Dermis blood vessel endothelial cell (primary cell): ENCODE measurements at regions not wholly inside any gene's neighbourhood (a gene's known extent, or its start where the extent isn't known, plus 50 kb on each side); places are given as distances from the start of the nearest gene placed in this dataset.
"Not testable (repeated sequence)": the region's sequence is repeated elsewhere in the genome, so short reads cannot be mapped to it uniquely, and the experiment has no call there.

Experiments used
- DNase-seq: peaks from one replicate; pipeline ENCODE4 v3.0.0; 2010

DNA sequence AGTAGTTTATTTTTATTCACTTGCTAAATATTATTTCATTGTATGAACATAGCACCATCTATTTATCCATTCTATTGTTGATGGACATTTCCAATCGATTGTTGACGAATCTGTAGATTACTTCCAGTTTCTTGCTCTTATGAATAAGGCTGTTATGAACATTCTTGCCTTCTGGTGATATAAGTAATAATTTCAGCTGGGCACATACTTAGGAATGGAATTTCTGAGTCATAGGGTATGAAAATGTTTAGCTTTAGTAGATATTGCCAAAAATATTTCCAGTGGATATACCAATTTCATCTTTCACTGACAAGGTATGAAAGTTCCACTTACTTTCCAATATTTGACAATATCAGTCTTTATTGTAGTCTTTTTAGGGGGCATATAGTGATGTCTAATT is 468.5 kb downstream of the ETNK1 start:
- DNase-seq: no peak

DNA sequence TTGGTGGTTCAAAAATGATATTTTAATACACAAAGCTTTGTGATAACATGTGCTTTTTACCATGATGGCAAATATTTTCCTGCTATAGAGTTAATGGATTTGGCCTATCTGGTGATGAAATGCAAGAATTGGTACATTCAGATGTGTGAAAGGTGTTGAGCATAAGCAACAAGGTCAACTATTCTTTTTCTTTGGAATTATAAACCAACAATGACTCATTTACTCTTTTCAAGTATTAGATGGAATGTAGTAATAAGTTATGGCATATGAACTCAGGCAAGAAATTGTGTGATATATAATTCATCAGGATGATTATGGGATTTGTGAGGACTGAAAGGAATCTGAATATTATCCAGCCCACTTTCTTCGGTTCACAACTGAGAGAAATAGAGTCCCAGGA is 471.4 kb downstream of the ETNK1 start:
- DNase-seq: no peak

DNA sequence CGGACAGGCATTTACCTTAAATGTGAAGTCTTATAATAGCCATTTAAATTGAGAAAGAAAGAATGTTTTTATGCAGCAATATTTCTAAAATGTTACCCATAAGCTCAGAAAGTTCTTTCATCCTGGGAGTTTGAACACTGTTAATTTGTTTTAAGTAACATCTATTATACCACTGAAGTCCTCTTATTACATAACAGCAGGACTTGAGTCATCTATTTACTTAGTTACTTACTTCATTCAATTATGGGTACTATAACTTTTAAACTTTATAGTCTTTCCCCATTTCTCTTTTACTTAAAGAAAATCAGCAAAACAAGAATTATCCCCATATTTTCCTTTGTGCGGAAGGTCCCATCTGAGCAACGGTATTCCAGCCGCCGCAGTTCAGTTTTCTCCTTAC is 473.1 kb downstream of the ETNK1 start:
- no peak for DNase-seq

DNA sequence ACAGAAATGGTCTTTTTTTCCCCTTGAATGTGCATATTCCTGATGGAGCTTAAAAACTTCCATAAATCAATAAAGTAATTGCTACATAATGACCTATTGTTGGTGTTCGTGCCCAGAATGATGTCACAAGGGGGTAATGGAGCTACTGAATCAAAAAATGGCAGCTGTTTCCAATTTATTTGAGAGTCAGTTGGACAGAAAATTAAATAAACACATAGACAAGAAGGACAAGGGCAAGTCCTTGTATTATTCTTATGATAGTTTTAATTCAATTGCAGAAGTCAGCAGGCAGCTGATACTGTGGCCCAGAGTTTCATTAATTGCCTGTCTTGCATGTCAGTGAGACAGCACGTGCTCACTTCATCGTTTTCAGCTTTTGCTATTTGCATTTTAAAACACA is 473.5 kb downstream of the ETNK1 start:
- no peak for DNase-seq

DNA sequence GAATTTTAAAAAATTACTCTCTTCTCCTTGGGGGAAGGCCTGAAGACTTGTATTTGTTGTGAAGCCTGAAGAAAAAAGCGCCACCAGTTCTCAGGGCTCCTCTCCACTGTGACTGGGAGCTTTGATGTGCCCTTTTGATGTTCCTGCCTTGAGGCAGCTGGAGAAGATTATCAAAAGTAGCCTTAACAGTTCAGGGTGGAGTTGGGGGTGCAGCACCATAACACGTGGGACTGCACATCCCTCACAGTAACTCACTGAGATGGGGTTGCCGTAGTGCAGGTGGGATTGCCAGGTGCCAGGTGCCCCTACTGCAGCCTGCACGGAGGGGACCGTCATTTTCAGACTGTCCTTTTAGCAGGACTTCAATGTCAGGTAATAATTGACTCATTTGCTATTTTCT is 474.1 kb downstream of the ETNK1 start:
- no peak for DNase-seq

DNA sequence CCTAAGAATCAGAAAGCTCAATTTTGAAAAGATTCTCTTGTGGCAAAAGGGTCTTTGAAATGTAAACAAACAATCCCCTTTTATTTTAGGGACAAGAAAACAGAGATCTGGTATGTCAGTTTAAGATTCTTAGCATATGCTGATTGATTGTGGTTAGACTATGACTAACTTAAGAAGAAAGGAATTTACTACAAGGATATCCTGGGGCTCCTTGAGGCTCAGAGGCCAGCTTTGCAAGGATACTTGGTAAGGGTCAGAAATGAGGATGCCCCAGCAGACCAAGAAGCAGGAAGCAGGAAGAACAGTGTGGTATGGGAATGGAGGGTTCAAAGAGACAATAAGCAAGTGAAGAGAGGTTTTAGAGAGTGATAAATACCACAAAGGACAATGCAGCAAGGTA is 474.6 kb downstream of the ETNK1 start:
- DNase-seq: no peak

DNA sequence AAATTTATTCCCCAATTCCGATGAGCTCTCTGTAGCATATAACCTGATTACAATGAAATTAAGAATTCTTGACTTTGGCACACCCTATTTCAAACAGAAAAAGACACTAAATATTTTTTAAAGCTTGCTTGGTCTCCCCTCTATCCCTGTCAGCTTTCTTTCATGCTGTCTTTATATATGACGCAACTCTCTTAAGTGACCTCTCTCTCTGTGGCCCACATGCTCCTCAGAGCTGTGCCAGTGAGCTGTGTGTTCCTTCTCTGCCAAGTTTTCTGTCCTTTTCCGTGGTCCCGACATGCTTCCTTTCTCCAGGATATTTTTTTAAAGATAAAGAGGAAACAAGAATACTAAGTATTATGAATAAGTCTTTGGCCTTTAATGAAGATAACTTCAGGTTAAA is 484.0 kb downstream of the ETNK1 start:
- DNase-seq: no peak

DNA sequence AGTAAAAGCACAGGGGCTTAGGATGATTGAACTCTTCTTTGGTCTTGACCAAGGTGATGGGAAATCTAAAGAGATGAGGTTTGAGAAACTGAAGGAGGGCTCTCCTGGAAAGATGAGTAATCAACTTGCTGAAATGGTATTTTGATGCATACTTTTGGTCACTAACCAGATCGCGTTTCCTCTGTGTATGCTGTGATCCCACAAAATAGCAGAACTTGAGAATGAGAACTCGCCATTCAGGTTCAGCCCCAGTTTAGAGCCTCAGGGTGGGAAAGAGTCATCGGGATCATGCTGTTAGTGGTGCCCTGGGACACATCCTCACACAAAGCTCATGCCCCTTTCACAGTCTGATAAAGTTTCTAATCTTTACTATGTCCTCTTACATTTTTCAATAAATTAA is 488.8 kb downstream of the ETNK1 start:
- DNase-seq: no peak

DNA sequence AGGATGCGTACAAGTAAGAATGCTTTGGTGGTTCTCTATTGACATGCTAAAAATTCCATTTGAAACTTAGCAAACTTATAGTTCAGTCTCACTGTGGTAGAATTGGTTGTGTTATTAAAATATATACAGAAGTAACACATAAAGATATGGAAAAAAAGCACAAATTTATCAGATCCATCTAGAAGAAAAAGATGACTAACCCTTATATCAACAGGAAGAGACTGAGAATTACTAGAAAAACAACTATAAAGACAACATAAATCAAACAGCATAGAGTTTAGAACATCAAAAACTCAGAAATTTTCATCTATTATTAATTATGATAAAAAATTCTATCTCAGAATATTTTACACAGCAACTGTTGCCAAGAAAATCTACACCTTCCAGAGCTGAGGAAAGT is 491.0 kb downstream of the ETNK1 start:
- no peak for DNase-seq

DNA sequence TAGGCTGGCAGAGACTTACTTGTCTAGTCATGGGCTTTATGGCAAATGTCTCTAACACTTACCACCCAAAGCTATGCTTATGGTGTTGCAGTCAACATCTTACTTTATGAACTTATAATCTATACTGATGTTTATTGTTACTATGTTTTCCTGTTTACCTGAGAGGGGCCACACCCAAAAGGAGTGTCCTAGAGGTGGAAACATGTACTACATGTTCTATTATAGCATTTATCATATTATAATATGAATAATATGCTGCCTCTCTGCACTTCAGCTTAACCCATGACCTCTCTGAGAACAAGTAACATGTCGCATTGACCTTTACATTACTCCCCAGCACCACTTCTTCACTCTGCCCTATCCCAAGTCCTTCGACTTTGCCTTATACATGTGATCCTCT is 501.8 kb downstream of the ETNK1 start:
- DNase-seq: no peak

DNA sequence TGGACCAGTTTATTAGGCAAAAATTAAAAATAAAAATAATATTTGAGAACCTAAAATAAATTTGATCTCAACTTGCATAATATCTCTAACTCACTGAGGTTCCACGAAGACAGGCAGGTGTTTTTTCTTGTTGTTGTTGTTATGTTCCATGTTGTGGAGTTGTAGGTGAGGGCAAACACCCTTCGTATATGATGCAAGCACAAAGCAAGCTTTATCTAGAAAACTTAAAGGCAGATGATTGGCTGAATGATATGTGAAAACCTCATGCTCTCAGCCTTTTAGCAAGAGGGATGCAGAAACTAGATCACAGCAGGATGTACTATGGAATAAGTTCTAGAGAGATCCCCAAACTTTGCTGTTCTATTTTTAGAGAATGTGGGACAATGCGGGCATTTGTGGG is 502.7 kb downstream of the ETNK1 start:
- no peak for DNase-seq

DNA sequence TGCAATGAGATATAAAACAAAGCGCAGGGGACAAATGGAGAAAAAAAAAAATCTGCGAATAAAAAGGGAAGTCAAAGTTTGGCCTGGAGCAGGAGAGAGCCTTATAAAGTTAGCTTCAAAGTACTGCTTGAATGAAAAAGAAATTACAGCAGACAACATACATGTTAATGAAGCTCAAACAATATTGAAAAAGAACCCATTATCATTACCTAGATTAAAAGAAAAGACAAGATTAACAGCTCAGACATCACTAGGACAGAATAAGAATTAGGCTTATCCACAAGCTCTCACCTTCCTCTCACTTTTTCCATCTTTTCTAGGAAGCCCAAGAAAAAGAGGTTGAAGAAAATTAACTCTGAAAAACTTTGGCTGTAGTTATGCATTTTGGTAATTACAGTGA is 503.5 kb downstream of the ETNK1 start:
- no peak for DNase-seq

DNA sequence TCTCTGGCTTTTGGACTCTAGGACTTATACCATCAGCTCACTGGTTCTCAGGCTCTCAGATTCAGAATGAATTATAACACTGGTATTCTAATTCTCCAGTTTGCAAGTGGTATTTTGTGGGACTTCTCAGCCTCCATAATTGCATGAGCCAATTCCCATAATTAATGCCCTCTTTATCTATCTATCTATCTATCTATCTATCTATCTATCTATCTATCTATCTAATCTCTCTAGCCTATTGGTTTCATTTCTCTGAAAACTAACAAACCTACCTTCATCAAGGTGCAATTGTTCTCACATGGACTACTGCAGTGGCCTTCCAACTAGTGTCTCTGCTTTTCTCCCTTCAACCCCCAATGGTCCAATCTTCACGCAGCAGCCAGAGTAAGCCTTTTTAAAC is 507.4 kb downstream of the ETNK1 start:
- no peak for DNase-seq

DNA sequence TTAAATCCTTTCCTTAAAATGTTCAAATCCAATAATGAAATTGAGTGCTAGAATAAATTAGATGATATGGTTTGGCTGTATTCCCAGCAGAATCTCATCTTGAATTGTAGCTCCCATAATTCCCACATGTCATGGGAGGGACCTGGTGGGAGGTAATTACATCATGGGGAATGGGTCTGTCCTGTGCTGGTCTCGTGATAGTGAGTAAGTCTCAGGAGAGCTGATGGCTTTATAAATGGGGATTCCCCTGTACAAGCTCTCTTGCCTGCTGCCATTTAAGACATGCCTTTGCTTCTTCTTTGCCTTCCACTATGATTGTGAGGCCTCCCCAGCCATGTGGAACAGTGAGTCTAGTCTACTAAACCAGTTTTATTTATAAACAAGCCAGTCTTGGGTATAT is 508.5 kb downstream of the ETNK1 start:
- DNase-seq: no peak

DNA sequence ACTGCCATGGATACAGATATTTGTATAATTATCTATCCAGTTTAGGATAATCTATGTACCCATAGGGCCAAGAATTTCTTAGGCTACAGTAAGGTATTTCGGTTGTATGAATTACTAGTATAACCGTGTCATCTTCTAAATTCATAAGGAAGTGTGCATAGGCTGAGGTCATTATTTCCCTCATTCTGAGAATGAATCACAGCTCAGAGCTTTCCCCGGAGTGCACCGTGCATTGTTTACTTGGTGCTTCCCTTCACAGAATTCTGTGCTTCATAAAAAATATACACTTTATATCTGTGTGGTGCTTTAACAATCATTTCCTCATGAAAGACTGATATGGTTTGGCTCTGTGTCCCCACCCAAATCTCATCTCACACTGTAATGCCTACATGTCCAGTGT is 514.1 kb downstream of the ETNK1 start:
- DNase-seq: no peak

DNA sequence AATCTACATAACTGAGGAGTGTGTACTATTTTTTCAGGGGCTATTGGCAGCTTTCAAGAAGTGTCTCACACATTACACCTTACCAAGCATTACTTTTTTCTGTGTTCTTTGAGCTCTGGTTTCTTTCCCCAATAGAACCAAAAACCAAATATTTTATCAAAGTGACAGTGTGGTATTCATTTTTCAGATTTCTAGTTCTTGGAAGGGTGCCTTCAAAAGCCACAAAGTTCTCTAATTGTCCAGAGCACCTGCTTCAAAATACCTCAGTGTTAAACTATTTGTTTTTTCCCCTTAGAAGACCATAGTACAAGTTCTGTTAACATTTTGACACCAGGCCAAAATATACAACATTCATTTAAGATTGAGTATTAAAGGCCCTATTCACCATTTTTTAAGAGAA is 515.7 kb downstream of the ETNK1 start:
- DNase-seq: no peak

DNA sequence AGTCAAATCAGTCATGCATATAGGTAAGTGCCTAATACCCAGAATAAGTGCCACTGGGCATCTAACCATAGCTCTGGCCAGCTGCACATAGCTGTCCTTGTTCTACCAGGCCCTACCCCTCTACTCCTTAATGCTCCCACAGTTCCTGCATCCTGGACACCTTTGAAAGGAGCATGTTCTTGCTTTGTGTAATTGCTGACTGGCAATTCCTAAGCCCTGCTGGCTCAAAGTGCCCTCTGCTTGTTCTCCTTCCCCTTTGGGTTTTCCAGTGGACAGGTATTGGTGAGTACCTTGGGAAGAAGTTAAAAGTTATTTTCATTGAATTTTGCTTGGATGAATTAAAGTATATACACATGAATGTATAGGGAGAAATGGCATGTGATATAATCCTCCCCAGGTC is 516.4 kb downstream of the ETNK1 start:
- DNase-seq: no peak

DNA sequence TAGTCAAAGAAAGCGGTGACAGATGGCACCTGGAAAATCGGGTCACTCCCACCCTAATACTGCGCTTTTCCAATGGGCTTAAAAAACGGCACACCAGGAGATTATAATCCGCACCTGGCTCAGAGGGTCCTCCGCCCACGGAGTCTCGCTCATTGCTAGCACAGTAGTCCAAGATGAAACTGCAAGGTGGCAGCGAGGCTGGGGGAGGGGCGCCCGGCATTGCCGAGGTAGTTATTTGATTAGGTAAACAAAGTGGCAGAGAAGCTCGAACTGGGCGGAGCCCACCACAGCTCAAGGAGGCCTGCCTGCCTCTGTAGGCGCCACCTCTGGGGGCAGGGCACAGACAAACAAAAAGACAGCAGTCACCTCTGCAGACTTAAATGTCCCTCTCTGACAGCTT is 521.1 kb downstream of the ETNK1 start:
- DNase-seq: not testable (repeated sequence)

DNA sequence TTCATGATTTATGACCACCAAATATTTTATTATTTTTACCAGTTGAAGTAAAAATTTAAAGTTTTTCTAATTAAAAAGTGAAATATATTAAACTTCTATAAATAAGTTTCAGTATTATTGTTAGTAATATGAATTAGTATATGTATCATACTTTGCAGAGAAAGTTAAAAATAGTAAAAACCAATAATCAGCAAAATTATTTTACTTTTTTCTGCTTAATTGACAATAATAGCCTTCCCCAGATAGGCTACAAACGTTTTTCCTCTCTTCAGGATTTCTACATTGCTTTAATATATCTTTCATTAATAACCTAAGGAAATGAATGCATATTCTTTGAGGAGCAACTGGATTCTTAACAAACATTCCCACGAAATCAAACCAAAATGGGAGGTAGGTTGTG is 543.5 kb downstream of the ETNK1 start:
- no peak for DNase-seq

DNA sequence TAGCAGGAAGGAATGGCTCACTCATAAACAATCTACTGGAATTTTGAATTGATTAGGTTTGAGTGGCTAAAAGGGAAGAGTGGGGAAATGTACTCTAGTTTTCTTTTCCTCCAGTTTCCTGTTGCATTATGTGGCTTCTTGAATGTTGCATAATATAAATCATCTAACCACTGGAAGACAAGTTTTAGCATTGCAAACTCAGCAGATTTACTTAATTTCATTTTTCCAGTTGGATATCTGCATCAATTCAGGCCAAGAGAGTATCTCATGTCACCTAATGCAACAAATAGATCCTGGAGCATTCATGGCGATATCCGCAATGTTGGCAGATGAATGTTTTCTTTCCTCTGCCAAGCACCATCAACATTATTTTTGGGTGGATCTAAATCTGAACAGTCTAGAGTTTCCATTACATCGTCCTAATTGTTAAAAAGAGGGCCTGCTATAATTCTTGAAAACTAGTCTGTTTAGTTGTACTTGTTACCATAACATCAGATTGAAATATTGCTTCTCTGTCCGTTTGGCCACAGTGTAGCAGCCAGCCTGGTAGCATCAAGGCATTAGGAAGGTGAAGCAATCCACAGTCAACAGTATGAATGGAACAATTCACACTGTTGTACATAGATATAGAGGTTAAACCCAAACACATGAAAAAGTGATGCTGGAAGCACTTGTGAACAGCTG is 544.2 kb downstream of the ETNK1 start:
- no peak for DNase-seq

DNA sequence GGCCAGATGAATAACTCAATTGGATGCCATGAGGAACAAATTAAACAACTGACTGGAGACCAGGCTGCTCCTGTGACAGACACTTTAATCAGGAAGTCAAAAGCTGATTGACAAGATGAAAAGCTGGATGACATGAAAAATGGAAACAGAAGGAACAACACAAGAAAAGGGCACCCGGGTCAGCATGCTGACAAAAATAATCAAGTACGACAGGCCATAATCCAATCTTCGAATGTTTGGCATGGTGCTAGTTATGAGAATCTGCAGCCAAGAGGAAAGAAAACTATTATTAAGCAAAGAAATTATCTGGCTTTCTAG is 544.7 kb downstream of the ETNK1 start:
- DNase-seq: no peak

DNA sequence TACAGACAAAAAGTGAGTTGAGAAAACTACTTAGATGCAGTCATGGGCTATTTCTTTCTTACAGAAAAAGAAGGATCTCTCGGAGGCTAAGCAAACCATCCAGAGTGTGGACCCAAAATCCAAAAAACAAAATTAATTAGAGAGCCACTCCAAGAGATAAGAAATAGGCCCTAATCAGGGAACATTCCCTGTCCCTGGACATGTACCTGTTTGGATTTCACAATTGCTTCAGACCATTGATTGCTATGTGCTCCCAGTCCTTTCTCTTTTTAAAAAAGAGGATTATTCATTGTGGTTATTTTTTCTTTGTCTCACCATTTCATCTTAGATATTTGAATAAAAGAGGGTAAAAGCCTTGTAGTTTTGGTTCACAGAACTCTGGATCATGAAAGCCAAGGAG is 549.9 kb downstream of the ETNK1 start:
- DNase-seq: no peak

DNA sequence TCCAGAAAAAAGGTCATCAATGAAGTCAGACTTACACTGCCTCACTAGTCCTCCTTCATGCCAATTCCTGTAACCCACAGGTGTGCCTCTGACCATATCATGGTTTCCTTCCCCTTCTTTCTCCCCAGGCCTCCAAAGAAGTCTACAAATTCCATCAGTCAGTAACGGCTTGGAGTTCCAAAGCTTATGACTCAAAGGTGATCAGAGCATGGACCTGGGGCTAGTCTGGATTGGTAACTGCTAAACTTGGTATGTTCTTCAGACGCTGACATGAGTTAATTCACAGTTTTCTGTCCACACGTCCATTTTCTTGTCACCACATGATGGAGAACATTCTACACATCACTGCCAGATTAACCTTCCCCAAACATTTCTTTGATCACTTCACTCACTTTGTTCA is 560.4 kb downstream of the ETNK1 start:
- DNase-seq: no peak

DNA sequence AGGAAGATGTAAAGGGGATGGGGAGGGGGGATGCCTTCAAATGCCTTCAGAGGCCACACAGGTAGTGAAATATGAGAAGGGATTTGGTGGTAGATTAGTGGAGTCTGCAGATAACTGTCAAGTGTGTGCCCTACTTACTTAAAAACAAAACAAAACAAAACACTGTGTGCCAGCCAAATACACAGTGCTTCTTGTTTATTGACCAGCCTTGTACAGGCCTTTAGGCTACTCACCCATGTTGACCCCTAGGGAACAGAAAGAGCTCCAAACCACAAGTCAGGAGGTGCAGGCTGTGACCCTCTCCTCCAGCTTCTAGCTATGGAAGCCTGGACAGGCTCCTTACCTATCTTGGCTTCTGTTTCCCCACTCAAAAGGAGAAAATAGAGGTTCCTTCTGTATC is 562.0 kb downstream of the ETNK1 start:
- DNase-seq: no peak

DNA sequence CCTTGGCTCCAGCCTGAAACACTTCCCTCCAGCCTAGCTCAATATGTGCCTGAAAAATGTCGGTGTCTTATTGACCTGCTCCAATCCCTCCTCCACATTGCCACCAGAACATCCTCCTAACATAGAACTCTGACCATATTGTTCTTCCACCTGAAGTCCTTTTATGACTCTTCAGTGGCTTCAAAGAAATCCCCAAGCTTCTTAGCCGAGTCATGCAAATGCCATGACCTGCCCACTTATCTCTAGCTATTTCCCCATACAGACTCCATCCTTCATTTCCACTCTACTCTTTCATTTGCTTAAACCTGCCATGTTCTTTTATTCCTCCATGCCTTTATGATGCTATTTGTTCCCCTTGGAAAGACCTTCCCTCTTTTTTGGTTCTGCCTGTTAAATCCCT is 568.6 kb downstream of the ETNK1 start:
- DNase-seq: no peak

DNA sequence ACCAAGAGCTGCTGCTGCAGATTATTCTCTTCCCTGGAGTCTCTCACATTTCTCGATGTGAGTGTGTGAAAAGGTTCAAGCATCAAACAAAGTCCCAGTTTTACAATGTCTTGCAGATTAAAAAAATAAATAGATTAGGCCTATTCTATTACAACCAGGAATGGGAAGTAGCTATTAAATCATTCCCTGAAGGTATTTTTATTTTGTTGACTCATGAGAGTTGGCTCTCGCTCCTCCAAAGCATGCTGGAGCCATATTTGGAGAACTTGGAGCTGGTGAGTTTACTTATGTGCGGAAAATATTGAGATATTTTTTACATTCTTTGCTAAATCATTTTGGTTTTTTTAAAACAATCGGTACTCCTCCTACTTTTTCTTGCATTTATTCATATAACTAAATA is 572.3 kb downstream of the ETNK1 start:
- DNase-seq: no peak
